ENCODE measurements at regions not wholly inside any gene's neighbourhood (a gene's known extent, or its start where the extent isn't known, plus 50 kb on each side); places are given as distances from the start of the nearest gene placed in this dataset.

GRCh38 chr1:18020021-18020817 is 87.4 kb upstream of the IGSF21 start:
- no peak for DNase-seq

DNA sequence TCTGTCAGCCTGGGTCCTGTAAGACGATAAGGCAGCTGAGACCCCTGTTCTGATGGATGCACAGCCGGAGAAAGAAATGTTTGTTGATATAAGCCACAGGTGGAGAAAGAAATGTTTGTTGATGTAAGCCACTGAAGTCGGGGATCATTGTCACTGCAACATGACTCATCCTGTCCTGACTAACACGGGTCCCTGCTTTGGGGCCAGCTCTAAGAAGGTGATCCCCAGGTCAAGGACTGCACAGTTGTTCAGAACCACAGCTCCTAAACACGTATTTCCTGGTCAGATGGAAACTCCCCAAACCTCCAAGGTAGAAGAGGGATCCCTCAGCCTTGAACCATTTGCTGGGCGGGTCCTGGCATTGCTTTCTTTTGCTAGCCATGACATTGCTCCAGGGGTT is 86.4 kb upstream of the IGSF21 start:
- no peak for DNase-seq

DNA sequence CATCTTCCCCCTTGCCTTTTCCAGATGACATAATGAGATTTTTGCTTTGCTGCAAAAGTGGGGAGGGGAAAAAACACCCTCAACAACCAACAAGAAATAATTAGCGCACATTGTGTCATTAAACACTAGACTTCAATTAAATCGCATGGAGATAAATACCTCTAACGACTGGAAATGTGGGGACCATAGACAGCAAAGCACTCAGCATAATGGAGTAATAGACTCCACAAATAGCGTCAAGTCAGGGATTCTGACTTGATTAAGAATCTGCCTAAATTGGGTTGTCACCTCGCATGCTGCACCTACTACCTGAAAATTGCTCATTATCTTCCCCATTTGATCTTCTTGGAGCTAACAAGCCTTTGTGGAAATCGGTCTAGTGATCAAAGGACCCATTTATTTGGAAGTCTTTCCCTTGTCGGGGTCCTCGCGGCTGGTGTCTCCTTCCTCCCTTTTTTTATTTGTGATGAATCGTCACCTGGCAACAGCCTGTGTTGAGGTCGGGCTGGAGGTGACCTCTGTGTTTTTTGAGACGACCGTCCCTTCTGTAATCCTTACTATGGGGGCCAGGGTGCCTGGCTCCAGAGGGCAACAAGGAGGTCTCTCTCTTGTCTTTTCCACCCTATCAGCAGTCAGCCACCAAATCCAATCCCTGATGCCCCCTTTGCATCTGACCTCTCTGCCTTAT is 75.3 kb upstream of the IGSF21 start:
- DNase-seq = no peak

GRCh38 chr1:18035145-18035544 is 72.5 kb upstream of the IGSF21 start:
- no peak for DNase-seq

- DNase-seq = no peak
Observed at GRCh38 chr1:18037651-18038050, 69.9 kb upstream of the IGSF21 start.

- DNase-seq = no peak
Observed at GRCh38 chr1:18038051-18038450, 69.5 kb upstream of the IGSF21 start.

GRCh38 chr1:18039102-18039501 is 68.5 kb upstream of the IGSF21 start:
- DNase-seq = no peak

DNA sequence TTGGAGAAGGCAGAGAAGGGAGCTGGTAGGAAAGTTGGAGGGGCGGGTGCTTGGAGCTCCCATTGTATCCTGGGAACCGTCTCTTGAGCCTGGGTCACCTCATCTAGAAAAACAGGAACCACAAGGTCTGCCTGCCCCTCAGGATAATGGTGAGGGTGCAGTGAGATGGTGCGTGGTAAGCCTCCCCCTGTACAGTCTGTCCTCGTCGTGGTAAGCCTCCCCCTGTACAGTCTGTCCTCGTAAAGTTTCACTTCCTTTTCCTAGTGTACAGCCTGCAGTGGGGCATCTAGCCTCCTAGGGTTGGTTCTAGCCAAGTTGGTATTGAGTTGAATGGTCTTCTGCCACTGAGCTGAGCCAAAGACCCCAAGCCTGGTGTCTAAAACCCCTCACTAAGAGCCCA is 66.5 kb upstream of the IGSF21 start:
- DNase-seq = no peak

GRCh38 chr1:18041685-18042355 is 65.8 kb upstream of the IGSF21 start:
- no peak for DNase-seq

GRCh38 chr1:18043871-18044270 is 63.7 kb upstream of the IGSF21 start:
- DNase-seq = no peak

DNA sequence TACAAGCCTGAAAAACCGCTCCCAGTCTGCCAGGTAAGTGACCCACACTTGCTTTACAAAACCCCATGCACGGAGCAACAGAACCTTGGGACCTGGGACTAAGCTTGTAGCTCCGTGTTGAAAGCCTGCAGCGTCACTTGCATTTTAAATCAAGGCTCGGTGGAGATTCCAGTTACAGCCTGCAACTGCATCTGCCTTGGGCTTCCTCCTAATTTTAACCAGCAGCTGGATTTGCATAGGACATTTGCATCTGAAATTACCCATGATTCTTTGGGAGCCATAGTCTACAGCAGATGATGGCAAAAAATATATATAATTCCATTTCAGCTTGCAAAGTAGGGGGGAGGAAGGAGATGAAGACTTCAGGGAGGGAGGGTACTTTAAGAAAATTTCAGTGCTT is 62.4 kb upstream of the IGSF21 start:
- DNase-seq = no peak

- no peak for DNase-seq
Observed at GRCh38 chr1:18045621-18046020, 62.0 kb upstream of the IGSF21 start.

DNA sequence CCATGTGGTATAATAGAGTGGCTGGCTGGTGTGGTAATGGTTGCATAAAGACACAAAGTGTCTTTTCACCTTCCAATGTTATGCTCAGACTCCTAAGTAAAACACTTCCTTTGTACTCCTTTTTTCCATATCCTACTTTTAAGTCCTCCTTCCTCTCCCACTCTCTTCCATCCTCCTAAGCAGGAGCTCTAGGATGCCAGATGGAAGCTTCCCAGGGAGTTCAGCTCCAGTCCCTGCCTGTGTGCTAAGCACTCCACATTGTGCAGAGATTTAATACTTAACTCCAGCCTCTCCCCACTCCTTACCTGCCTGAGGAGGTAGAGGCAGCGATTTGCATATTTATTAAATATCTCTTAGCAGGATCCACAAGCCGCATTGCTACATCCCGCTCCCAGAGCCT is 60.5 kb upstream of the IGSF21 start:
- DNase-seq = no peak

- DNase-seq = no peak
Observed at GRCh38 chr1:18049228-18049627, 58.4 kb upstream of the IGSF21 start.

DNA sequence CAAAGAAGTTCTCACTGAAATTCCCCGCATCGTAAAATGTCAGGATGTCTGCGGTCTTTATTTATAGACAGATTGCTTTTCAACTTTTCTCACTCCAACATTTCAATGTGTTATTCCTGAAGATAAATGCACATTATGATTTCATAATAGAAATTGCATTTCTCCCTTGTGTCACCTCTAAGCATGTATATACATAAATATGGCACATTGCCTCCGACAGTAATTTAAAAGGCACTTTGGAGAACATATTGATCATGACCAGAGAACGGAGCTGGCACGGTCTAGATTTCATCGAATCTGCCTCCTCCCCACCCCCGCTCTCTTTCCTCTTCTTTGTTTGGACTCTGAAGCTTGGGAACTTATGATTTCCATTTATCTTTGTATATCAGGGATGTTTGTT is 54.9 kb upstream of the IGSF21 start:
- DNase-seq = no peak

DNA sequence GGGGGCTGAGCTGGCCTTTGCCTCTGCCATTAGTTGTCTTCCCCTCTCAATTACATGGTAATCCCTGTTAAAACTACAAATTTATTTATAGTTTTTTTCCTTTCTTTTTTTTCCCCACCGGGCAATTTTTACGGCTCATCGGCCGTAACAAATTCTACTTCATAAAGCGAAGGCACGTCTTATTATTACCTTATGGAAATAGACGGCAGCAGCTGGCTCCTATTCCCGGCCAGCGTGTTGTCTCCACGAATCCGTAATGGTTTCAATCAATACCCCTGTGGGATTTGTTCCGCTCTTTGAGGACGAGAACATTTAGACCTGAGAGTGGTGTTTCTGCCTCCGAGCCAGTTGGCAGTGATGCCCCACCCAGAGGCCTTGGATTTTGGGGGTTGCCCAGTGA is 52.4 kb upstream of the IGSF21 start:
- DNase-seq = no peak

DNA sequence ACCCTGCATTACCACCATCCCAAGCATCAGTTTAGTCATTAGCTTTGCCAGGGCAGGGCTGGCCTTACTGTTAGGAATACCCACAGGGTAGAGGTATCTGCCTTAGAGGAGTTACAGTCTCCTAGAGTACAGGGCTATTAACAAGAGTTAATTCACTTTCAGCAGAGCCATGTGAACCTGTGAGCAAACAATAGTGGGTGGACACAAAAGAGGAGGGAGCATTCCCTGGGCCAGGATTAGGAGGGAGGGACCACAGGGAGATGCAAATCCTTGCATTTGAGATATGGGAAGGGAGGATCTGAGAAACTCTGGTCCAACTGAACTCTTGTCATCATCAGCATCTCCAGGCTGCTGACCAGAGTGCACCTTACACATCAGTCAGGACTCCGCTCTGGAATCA is 51.1 kb upstream of the IGSF21 start:
- no peak for DNase-seq

DNA sequence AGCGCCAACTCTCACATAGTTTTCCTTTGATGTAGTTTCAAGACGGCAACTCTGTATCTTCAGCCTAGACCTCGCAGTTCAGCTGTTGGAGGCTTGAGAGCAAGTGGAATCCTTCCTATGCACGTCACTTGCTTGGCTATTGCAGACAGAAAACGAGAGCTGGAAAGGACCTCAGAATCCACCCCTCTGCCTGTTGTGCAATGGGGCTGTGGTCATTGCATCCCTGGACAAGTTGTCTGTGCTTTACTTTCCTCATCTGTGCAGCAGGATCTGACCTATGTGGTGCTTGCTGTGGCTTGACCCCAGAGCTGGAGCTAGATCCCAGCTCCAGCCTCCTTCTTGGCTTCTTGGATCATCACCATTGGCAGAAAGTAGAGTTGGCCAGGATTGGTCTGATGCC is 50.0 kb upstream of the IGSF21 start:
- DNase-seq = no peak

Measured in EL (cell line).